ENCODE measurements at regions not wholly inside any gene's neighbourhood (a gene's known extent, or its start where the extent isn't known, plus 50 kb on each side); places are given as distances from the start of the nearest gene placed in this dataset.

GRCh38 chr2:203789618-203790017, 78.0 kb upstream of the CTLA4 start:
- no peak for DNase-seq (ENCODE audit: low read depth, low spot score)

DNA sequence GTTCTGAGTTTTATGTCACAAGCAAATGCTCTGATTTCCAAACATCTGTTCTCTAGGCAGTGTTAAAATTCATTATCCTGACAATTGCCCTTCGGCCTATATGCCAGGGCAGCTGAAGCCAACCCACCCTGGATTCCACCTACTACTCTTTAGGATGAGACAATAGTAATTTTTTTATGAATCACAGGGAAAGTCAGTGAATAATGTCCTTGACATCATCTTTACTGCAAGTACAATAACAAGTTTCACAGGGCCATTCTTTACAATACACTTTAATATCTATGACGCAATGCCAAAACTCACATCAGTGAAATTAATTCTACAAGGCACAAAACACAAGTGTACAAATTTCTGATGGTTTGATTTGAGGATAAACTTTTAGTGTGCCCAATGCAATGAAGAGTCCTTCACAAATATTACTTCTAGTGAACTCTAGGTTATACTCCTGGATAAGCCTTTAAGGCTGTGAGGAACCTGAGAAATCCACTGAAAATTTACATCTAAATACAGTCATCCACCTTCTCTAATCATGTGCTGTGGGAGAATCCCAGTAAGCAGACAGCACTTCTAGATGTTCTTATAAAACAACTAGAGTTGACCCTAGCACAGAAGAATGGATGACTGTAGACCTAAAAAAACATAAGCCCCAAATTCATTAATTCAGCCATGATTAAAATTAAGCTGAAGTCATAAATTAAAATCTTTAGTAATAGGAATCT, 77.3 kb upstream of the CTLA4 start:
- DNase-seq (ENCODE audit: low read depth, low spot score), result no peak

GRCh38 chr2:203796248-203797010, 71.1 kb upstream of the CTLA4 start:
- no peak for DNase-seq (ENCODE audit: low read depth, low spot score)

GRCh38 chr2:203797276-203797675, 70.3 kb upstream of the CTLA4 start:
- no peak for DNase-seq (ENCODE audit: low read depth, low spot score)

DNA sequence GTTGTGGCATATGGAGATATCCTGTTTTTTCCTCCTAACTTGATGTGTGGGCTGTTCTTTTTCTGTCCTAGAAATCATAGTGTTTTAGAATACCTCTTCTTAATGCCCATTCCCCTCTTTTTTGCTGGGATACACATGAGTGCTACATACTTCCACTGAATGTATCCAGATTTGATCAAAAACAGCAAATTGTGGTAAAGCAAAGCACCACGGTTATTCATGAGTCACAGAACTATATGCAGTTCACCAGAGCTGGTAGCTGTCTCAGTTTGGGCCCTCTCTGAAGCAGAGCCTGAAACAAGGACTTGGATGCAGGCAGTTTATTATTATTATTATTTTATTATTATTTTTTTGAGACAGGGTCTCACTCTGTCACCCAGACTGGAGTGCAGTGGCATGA, 69.9 kb upstream of the CTLA4 start:
- no peak for DNase-seq (ENCODE audit: low read depth, low spot score)

GRCh38 chr2:203798296-203799087, 69.1 kb upstream of the CTLA4 start:
- DNase-seq (ENCODE audit: low read depth, low spot score), result no peak

- DNase-seq (ENCODE audit: low read depth, low spot score), result no peak
Measured at GRCh38 chr2:203799908-203800307, 67.7 kb upstream of the CTLA4 start.

GRCh38 chr2:203800783-203801182, 66.8 kb upstream of the CTLA4 start:
- DNase-seq (ENCODE audit: low read depth, low spot score), result no peak

- DNase-seq (ENCODE audit: low read depth, low spot score), result no peak
Measured at GRCh38 chr2:203802342-203803052, 65.1 kb upstream of the CTLA4 start.

GRCh38 chr2:203803053-203803429, 64.5 kb upstream of the CTLA4 start:
- DNase-seq (ENCODE audit: low read depth, low spot score), result no peak

DNA sequence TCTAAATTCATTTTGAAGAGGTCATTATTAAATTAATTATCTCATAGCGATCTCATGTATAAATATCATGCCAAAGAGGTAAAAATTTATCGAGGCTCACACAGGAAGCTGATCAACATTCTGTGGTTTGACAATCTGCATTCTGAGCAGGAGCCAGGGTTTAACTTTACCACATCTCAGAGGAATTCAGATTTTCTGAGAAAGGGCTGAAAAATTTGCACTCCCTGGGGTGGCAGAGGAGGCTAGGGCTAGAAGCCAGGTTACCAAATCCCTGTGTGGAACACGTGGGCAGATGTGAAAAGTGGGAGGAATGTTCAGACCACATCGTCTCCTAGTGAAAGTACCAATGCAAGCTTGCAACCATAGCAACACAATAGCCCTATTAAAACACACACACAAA, 63.5 kb upstream of the CTLA4 start:
- no peak for DNase-seq (ENCODE audit: low read depth, low spot score)

DNA sequence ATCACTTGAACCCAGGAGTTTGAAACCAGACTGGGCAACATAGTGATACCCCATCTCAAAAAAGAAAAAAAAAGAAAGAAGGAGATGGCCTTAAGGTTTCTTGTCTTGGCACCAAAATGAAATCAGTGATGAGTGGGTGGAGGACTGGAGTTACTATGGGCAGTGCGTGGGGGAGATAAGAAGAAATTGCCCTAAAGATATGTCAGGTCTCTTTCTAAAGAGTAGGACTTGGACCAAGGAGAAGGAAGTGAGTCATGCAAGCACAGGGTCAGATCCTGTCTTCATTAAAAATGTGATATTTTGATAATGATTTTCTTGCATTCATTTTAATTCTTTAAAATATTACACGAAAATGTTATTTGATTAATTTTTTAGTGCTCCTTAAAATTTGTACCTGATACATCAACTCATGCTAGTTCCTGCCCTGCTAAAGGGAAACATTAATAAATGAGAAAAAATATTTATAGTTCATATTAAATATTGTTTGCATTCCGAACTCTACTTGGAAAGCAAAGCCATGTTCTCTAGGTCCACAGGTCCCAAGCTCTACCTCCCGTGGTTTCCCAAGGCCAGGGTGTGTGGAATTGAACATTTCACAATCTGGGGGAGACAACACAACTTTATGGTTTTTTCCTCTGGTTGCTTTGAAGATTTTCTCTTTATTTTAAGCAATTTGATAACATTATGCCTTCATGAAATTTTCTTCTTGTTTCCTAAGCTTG, 62.6 kb upstream of the CTLA4 start:
- no peak for DNase-seq (ENCODE audit: low read depth, low spot score)

DNA sequence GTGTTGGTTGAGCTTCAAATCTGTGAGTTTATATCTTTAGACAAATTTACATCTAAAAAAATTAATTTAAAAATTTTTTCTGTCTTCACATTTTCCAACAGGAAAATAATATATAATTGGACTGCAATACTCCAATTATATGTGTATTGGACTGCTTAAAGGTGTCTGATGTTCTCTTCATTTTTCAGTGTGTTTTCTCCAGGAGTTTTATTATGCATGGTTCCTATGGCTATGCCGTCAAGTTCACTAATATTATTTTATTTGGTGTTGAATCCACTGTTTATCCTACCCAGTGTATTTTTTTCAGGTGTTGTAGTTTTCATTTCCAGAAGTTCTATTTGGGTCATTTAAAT, 62.1 kb upstream of the CTLA4 start:
- DNase-seq (ENCODE audit: low read depth, low spot score), result no peak

- no peak for DNase-seq (ENCODE audit: low read depth, low spot score)
Measured at GRCh38 chr2:203806761-203807160, 60.8 kb upstream of the CTLA4 start.

DNA sequence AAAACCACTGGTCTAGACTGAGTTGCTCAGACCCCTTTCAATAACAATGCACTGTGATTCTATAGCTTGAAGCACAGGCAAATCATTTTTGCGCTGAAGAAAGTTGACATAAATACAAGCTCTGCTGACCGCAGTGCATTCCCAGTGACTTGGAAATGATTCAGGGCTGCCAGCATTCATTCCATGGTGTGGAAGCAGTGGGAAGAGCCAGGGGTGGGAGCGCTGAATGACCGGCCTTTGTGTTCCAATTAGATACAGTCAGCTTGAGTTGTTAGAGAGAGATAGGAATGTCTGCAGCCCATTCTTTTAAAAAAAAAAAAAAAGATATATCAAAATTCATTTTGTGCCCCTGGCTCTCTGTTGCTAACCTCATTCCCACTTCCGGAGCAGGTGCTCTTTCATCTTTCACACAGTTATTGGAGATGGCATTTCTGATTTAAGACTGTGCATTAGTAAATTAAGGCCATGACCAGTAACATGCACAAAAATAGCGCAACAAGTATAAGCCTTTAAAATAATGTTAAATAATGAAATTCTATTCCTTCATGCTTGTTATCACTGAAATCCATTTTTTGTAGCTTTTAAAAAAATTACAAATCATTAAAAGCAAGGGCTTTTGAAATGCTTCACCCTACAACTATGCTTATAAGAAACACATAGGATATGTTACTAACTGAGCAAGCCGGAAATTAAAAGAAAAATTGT, 59.4 kb upstream of the CTLA4 start:
- DNase-seq (ENCODE audit: low read depth, low spot score), result no peak

GRCh38 chr2:203809084-203809521, 58.5 kb upstream of the CTLA4 start:
- DNase-seq (ENCODE audit: low read depth, low spot score), result no peak

GRCh38 chr2:203809991-203810510, 57.5 kb upstream of the CTLA4 start:
- no peak for DNase-seq (ENCODE audit: low read depth, low spot score)

GRCh38 chr2:203811491-203812221, 55.9 kb upstream of the CTLA4 start:
- peak; percentile 67 for DNase-seq (ENCODE audit: low read depth, low spot score)

All from pulmonary artery endothelial cell (primary cell).